GM18951 (cell line): ENCODE measurements at regions not wholly inside any gene's neighbourhood (a gene's known extent, or its start where the extent isn't known, plus 50 kb on each side); places are given as distances from the start of the nearest gene placed in this dataset.
"Not testable (repeated sequence)": the region's sequence is repeated elsewhere in the genome, so short reads cannot be mapped to it uniquely, and the experiment has no call there.

Source experiments
- POLR2A ChIP-seq: IDR thresholded peaks from 4 replicates; pipeline ENCODE4 v1.6.1; 2011; ENCODE audit warnings: mild to moderate bottlenecking; ENCODE audit not compliant: insufficient read length, insufficient read depth; ENCODE audit errors: extremely low read depth
- in situ Hi-C: fragments of 300-500 bp; cut with MboI; formaldehyde crosslinking; loops from one replicate; pipeline ENCODE4 v1.12.0; 2022; ENCODE audit warnings: low sequenced_read_pairs, mixed read lengths, inconsistent platforms; ENCODE audit not compliant: unreplicated experiment

DNA sequence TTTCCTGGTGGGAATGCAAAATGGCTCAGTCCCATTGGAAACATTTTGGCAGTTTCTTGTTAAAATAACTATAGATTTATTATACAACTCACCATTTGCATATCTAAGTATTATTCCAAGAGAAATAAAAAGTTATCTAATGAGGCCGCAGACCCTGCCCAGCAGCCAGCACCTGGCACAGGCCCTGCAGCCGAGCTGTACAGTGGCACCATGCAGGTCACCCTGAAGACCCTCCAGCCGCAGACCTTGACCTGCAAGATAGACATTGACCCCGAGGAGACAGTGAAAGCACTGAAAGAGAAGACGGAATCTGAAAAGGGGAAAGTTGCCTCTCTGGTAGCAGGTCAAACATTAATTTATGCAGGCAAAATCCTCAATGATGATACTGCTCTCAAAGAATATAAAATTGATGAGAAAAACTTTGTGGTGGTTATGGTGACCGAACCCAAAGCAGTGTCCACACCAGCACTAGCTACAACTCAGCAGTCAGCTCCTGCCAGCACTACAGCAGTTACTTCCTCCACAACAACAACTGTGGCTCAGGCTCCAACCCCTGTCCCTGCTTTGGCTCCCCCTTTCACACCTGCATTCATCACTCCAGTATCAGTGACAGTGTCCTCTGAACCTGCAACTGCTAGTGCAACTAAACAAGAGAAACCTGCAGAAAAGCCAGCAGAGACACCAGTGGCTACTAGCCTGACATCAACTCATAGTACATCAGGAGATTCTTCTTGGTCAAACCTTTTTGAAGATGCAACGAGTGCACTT, 113.5 kb upstream of the SATB1 start:
- no peak for TF ChIP-seq POLR2A
- in situ Hi-C loops, result no loop called here

- in situ Hi-C loops, result no loop called here
- TF ChIP-seq POLR2A, result no peak
These were observed 107.9 kb upstream of the SATB1 start for GRCh38 chr3:18533039-18533438.

DNA sequence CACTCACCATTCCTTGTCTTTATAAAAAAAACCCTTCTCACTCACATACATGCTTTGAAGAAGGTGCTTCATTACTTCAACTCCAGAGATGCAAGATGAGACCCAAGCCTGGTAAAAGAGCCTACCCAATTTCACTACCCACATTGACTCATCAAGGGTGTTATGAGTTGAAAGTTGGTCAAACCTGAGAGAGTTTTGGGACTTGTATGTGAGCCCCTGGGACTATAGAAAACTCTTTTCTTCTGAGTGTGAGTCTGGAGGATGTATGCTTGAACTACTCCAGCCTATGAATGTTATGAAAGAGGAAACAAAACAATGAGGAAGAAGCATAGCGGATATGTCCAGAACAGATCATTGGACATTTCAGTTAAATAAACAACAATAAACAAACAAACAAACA, 106.5 kb upstream of the SATB1 start:
- TF ChIP-seq POLR2A, result no peak
- in situ Hi-C loops, result no loop called here

- TF ChIP-seq POLR2A, result no peak
- in situ Hi-C loops, result no loop called here
These were observed 104.5 kb upstream of the SATB1 start for GRCh38 chr3:18529631-18530030.

DNA sequence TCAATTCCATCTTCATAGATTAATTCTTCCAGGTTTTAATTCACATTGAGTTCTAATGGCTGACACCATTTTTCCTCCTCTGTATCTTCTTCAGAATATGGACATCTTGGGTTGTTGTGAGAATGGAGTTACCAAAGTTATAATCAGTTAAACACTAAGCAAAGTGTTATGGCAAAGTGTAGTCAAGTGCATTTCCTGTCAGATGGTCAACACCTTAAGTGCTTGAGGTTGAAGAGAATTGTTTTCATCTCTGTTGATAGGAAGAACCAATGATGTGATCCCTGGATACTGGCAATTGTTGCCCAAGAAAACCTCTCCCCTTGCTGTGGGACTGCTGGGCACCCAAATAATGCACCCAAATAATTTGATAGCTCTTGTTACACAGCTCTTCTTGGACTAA, 102.6 kb upstream of the SATB1 start:
- in situ Hi-C loops, result no loop called here
- TF ChIP-seq POLR2A, result no peak

GRCh38 chr3:18526667-18527066, 101.5 kb upstream of the SATB1 start:
- no peak for TF ChIP-seq POLR2A
- in situ Hi-C loops, result no loop called here

DNA sequence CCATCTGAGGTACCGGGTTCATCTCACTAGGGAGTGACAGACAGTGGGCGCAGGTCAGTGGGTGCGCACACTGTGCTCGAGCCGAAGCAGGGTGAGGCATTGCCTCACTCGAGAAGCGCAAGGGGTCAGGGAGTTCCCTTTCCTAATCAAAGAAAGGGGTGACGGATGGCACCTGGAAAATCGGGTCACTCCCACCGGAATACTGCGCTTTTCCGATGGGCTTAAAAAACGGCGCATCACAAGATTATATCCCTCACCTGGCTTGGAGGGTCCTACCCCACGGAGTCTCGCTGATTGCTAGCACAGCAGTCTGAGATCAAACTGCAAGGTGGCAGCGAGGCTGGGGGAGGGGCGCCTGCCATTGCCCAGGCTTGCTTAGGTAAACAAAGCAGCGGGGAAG, 91.0 kb upstream of the SATB1 start:
- in situ Hi-C loops, result not testable (repeated sequence)

- in situ Hi-C loops, result no loop called here
- TF ChIP-seq POLR2A, result no peak
These were observed 88.0 kb upstream of the SATB1 start for GRCh38 chr3:18513091-18513490.

DNA sequence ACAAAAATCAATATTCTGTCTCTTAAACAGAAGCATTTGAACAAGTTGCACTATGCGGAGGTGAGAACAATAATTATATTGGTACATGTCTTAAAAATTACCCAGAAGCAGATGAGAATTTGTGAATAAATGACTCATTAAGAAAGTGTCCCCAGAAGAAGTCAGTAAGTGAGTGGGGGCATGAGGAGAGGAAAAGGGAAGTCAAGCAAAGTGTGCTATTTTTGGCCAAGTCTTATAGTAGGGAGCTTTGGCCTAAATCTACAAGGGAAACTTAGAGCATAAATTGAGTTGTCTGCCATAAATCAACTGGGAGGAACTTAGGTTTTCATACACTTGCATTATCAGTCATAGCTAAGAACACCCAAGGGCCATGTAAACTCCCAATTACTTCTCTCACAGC, 86.9 kb upstream of the SATB1 start:
- in situ Hi-C loops, result no loop called here

GRCh38 chr3:18510947-18511346, 85.8 kb upstream of the SATB1 start:
- TF ChIP-seq POLR2A, result no peak
- in situ Hi-C loops, result no loop called here

More for the DNA sequence above, 86.9 kb upstream of the SATB1 start:
- TF ChIP-seq POLR2A, result no peak

- in situ Hi-C loops, result no loop called here
- TF ChIP-seq POLR2A, result no peak
These were observed 82.2 kb upstream of the SATB1 start for GRCh38 chr3:18507333-18507732.

DNA sequence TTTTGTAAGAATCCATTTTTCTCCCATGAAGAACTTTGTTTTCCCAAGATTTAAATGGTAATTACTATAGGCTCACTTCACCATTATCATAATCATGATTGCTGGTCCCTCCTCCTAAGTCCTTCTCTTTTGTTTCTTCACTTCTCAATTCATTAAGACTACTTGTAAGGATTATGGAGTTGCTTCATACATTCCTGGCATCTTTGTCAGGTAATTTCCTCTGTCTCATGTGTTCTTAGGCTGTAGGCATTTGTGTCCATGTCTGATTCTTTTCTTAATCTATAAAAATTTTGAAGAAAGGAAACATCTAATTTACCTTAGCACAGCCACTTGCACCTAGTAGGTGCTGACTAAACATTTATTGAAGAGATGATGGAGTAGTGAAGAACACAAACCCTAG, 79.9 kb upstream of the SATB1 start:
- TF ChIP-seq POLR2A, result no peak
- in situ Hi-C loops, result no loop called here

DNA sequence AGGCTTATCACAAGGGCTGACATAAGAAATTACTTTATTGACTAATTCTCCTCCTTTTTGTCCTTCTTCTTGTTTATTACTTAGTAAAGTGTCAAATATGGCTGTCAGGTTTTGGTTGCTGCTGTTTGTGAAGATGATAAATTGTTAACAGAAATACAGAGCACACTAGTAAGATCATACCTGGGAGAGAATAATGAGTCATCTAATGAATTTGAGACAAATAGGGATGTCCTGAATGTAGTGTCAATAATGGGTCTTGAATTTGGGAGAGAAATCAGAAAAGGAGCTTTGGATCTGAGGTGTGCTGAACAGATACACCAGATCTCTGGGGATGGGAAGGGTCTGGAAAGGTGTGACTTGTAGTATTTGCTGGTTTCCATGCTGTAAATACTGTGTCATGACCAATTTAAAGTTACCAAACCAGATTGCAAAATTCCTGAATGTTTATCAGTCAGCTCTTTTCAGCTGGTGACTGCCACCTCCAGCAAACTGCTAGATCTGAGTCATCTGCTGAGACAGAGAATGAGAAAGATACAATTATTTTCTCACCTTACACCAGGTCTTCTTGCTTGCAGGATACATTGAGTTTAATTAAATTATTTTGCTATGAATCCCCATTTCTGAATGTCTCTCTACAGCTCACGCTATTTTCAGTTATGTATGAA, 76.7 kb upstream of the SATB1 start:
- in situ Hi-C loops, result no loop called here
- TF ChIP-seq POLR2A, result no peak

GRCh38 chr3:18500322-18500721, 75.2 kb upstream of the SATB1 start:
- in situ Hi-C loops, result no loop called here
- no peak for TF ChIP-seq POLR2A
